HG03045 (cell line): ENCODE measurements at regions not wholly inside any gene's neighbourhood (a gene's known extent, or its start where the extent isn't known, plus 50 kb on each side); places are given as distances from the start of the nearest gene placed in this dataset.

ENCODE experiments used
- ATAC-seq: cut with Tn5 transposase; IDR thresholded peaks from one replicate; pipeline ENCODE4 v1.9.1; 2021; ENCODE audit warnings: mild to moderate bottlenecking, moderate library complexity; ENCODE audit not compliant: unreplicated experiment

GRCh38 chr5:57696389-57696769, 213.8 kb upstream of the ACTBL2 start:
- no peak for ATAC-seq

GRCh38 chr5:57695706-57696388, 213.2 kb upstream of the ACTBL2 start:
- no peak for ATAC-seq

- ATAC-seq, result no peak
These were observed 212.6 kb upstream of the ACTBL2 start for GRCh38 chr5:57695179-57695578.

GRCh38 chr5:57693488-57694305, 211.1 kb upstream of the ACTBL2 start:
- no peak for ATAC-seq

- ATAC-seq, result no peak
These were observed 210.2 kb upstream of the ACTBL2 start for GRCh38 chr5:57692582-57693487.

GRCh38 chr5:57690724-57691123, 208.1 kb upstream of the ACTBL2 start:
- ATAC-seq, result no peak

GRCh38 chr5:57687596-57687995, 205.0 kb upstream of the ACTBL2 start:
- no peak for ATAC-seq

GRCh38 chr5:57685516-57686255, 203.1 kb upstream of the ACTBL2 start:
- ATAC-seq, result no peak

- no peak for ATAC-seq
These were observed 201.7 kb upstream of the ACTBL2 start for GRCh38 chr5:57684299-57684702.

GRCh38 chr5:57683036-57683630, 200.5 kb upstream of the ACTBL2 start:
- no peak for ATAC-seq

GRCh38 chr5:57681942-57682341, 199.3 kb upstream of the ACTBL2 start:
- ATAC-seq, result no peak

- no peak for ATAC-seq
These were observed 198.1 kb upstream of the ACTBL2 start for GRCh38 chr5:57680686-57681085.

GRCh38 chr5:57677235-57677634, 194.6 kb upstream of the ACTBL2 start:
- ATAC-seq, result no peak

GRCh38 chr5:57676222-57677098, 193.8 kb upstream of the ACTBL2 start:
- no peak for ATAC-seq

GRCh38 chr5:57675236-57675635, 192.6 kb upstream of the ACTBL2 start:
- ATAC-seq, result no peak

- no peak for ATAC-seq
These were observed 188.8 kb upstream of the ACTBL2 start for GRCh38 chr5:57671371-57671770.

- no peak for ATAC-seq
These were observed 184.0 kb upstream of the ACTBL2 start for GRCh38 chr5:57666582-57666981.

GRCh38 chr5:57665146-57665936, 182.7 kb upstream of the ACTBL2 start:
- no peak for ATAC-seq

GRCh38 chr5:57664700-57665099, 182.1 kb upstream of the ACTBL2 start:
- no peak for ATAC-seq
